Thyroid gland (tissue), 4 donors: ENCODE measurements at regions not wholly inside any gene's neighbourhood (a gene's known extent, or its start where the extent isn't known, plus 50 kb on each side); places are given as distances from the start of the nearest gene placed in this dataset.

ENCODE experiments used
- CTCF ChIP-seq, 6 experiments: fragments of 200-600 bp in 3 of 6; fragments of 450-650 bp in 3 of 6; sonication (generic) in 3 of 6; IDR thresholded peaks; one replicate each; pipeline ENCODE4 v1.5.1; 2016 to 2019; ENCODE audit warnings: antibody characterized with exemption in 6 of 6, mild to moderate bottlenecking in 2 of 6, inconsistent platforms in 1 of 6, moderate library complexity in 1 of 6
- POLR2A ChIP-seq, 2 donors: fragments of 450-650 bp; IDR thresholded peaks; one replicate each; pipeline ENCODE4 v1.6.1; 2017; ENCODE audit warnings: antibody characterized with exemption in 2 of 2, mild to moderate bottlenecking in 2 of 2, moderate library complexity in 1 of 2

- no peak for TF ChIP-seq CTCF (IDR thresholded peaks at IDR 0.05)
- TF ChIP-seq POLR2A (IDR thresholded peaks at IDR 0.05) = no peak
Observed at GRCh38 chr3:83946554-83946953, 1012.2 kb upstream of the CADM2 start.
